Epithelial cell of prostate (primary cell): ENCODE measurements at regions not wholly inside any gene's neighbourhood (a gene's known extent, or its start where the extent isn't known, plus 50 kb on each side); places are given as distances from the start of the nearest gene placed in this dataset.

ENCODE experiments used
- DNase-seq: peaks from one replicate; pipeline ENCODE4 v3.0.0-alpha.2; 2011; ENCODE audit warnings: low read depth, low spot score
- H3K27ac ChIP-seq: fragments of 450-650 bp; 2 replicates; pipeline ENCODE4 v1.5.1; 2017; ENCODE audit warnings: mild to moderate bottlenecking

DNA sequence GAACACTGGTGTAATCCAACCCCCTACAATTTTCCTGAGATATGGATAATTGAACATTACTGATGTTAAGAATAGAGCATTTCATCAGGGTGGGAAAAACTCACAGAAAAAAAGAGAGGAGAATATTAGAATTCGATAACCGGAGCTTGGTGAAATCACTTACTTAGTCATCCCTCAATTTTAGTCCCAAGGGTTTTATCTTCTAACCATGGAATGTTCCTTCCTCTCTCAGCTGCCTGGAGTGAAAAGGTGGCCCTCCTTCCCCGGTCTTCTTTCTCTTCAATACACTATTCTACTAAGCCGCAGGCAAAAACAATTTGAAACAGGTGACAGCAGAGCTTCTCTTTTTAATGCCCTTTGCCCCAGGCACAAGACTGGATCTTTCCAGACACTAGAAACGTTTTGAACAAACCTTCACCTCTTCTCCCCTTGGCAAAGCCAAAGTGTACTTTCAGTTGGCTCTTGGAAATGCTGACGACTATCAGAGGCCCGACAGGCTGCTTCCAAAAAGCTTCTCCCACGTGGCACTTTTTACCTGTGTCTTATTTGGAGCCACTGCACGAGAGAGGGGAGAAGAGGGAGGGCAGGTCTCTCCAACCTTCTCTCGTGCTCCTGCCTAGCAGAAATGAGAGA lies 543.9 kb downstream of the TLE1 start:
- DNase-seq = no peak
- H3K27ac ChIP-seq = no peak overlapping the region

DNA sequence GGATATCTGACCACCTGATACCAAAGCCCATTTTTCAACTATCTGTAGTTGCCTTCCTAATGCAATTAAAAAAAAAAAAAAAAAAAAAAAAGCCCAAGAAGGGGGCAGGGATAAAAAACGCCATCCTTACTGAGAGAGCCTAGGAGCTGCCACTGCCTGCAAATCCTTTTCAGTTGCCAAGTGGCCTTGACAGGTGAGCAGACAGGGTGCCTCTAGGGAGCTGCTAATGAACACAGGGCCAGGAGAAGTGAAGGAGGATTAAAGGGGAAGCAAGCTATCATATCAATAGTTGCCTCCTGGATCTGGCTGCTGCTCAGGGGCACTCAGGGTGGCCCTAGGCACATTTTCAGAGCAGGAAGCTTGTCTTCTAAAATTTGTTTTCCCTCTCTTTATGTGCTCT lies 547.4 kb downstream of the TLE1 start:
- DNase-seq = no peak
- H3K27ac ChIP-seq = no peak overlapping the region

DNA sequence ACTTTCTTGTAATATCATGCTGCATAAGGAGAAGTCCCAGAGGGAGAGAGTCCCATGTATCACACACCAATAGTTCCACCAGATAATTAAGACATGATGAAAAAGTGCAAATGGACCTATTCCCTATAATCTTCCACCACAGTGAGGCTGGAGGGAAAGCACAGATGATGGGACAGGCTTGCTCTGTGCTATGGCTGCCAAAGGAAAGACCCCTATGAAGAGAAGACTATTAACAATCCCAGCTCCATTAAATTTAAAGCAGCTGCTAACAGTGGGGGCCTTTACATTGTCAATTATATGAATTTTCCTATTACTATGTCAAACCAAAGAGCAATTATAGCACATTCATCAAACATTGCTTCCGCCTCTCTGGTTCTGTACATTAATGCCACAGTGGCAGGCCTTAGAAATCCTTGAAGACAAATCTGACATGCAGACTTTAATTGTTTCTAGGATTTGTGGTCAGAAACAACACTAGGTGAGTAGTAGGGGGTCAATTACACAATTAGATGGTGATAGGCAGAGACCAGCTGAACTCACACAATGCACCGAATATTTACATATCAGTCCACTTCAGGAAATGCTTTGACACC lies 551.3 kb downstream of the TLE1 start:
- DNase-seq = no peak

DNA sequence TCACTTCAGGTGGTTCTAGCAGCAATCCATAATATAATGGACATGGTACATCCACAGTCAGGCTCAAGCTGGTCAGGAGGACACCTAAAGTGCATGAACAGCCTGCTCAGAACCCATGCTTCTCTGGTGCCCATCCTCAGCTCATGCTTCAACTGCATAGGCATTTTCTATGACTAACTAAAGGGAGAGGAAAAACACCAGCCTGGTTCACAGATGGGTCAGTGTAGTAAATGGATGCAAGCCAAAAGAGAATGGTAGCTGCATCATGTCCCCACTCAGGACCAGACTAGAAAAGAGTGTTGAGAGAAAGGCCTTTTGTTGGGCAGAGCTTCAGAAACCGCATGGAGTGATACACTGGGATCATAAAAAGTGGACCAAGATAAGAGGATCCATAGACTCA lies 556.6 kb downstream of the TLE1 start:
- H3K27ac ChIP-seq = no peak overlapping the region
- DNase-seq = no peak

More for the DNA sequence above, 551.3 kb downstream of the TLE1 start:
- H3K27ac ChIP-seq = no peak overlapping the region

DNA sequence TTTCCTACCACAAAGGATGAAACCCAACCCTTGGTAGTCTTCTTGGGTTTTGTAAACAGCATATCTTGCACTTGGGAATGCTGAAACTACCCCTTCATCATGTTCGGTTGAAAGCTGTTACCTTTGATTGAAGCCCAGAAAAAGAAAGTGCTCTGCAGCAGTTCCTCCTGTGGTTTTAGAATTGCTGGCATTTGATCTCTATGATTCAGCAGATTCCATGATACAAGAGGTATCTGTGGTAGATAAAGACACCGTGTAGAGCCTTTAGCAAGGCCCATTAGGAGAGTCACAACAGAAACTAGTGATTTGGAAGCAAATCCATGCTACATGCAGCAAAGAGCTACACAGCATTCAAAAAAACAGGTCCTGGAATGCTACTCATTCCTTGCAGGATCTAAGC lies 557.0 kb downstream of the TLE1 start:
- no peak overlapping the region for H3K27ac ChIP-seq
- DNase-seq = no peak

DNA sequence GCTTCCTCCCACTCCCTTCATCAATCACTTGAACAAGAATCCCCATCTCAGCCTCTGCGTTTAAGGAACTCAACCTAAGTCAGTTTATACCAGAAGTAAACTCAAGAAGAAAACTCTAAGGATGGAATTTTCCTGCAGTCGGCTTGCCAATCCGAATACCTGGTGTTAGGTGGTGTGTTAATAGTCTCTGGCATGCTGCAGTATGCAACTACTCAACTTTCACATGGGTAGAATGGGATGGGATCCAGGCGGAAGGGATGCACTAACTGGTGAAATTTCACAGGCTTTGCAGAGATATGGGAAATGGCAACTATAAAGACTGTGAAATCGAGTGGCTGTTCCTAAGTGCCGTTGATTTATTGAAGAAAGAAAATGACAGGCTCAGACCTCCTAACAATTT lies 560.6 kb downstream of the TLE1 start:
- no peak overlapping the region for H3K27ac ChIP-seq
- no peak for DNase-seq

DNA sequence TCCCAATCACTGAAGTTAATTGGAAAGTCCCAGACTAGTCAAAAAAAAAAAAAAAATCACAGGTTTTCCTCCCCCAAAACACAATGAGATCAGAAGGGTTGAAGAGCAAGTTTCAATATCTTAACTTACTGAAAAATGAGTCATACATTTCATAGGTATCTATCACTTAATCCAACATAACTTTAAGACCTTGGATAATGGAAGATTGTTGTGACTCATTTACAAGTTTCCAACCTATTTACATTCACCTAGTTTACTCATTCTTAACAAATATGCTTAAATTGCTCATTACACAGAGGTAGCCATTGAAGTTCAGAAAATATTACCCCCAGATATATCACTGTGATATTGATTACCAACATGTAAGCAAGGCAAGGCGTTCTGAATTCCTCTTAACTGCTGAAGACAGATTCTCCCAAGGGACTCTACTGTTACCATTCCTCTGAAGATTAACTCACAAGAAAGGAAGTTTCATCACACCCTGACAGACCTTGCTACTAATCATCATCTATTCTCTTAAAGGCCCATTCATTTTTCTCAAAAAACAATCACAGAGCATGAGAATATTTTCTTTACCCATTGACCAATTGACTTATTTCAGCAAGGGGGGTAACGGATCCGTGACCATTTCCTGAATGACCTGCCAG lies 563.8 kb downstream of the TLE1 start:
- H3K27ac ChIP-seq = peak overlapping the region; percentile 80
- peak; percentile 81 for DNase-seq

DNA sequence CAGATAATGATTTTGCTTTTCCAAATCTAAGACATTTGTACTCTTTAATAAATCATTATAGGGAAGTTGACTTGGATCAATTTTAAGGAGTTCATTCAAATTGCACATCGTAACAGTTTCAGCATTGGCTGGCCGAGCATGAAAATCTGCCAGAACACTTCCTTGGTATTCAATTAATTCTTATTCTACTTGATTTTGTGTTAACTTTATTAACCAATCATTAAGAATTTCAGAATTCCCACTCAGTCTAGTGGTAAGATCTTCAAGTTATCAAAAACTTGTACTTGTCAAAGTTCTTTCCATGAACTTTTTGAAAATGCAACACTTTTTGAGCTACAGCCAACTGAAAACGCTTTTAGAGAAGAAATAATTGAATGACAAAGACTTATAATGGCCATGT lies 565.8 kb downstream of the TLE1 start:
- DNase-seq = no peak

DNA sequence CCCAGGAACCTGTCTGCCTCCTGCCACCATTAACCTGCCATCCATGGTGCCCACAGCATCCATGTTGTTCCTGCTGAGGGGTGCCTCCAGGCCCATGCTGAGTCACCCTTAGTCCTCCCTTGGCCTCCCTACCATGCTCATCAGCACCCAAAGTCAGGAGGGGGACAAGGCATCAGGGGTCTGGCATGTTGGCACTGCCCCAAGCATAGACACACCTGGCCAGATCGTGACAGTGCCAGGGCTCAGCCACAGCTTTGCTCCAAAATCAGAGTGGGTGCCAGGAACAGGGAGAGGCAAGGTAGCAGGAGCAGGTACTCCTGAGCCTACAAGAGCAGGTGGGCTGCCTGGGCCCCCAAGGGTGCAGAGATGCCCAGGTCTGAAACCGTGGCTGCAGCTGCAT lies 566.6 kb downstream of the TLE1 start:
- DNase-seq = no peak
- no peak overlapping the region for H3K27ac ChIP-seq

More for the DNA sequence above, 565.8 kb downstream of the TLE1 start:
- no peak overlapping the region for H3K27ac ChIP-seq

DNA sequence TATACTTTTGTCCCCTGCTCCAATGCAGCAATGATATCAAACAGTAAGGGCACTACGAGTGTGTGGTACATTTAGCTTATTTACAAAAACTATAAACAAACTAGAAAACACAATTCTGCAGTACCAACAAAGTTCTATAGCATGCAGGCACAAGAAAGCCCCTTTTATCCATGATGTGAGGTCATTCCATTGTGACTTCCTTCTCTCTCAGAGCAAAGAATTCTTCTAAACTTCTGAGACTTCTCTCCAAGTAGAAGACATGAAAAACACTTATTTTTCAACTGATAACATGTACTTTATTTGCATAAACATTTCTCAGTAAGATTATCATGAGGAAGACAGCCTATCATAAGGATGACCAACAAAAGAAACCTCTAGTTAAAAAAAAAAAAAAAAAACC lies 569.8 kb downstream of the TLE1 start:
- no peak overlapping the region for H3K27ac ChIP-seq
- DNase-seq = no peak

DNA sequence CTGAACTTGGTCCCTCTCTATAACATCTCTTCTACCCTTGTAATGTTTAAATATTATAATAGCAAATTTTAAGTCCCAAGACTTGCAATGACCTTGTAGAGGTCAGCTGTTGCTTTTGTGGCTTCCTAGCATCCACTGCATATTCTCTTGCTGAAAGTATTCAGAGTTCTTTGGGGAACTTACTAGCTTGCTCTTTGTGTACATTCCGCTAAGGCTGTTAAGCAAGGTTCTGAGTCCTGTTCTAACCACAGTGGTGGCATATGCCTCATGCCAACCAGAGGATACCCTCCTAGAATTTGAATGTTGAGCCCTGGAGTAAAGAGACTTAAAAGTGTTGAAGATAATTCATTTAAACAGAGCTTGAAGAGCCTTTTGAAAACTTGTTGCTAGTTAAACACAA lies 570.9 kb downstream of the TLE1 start:
- no peak for DNase-seq
- no peak overlapping the region for H3K27ac ChIP-seq

DNA sequence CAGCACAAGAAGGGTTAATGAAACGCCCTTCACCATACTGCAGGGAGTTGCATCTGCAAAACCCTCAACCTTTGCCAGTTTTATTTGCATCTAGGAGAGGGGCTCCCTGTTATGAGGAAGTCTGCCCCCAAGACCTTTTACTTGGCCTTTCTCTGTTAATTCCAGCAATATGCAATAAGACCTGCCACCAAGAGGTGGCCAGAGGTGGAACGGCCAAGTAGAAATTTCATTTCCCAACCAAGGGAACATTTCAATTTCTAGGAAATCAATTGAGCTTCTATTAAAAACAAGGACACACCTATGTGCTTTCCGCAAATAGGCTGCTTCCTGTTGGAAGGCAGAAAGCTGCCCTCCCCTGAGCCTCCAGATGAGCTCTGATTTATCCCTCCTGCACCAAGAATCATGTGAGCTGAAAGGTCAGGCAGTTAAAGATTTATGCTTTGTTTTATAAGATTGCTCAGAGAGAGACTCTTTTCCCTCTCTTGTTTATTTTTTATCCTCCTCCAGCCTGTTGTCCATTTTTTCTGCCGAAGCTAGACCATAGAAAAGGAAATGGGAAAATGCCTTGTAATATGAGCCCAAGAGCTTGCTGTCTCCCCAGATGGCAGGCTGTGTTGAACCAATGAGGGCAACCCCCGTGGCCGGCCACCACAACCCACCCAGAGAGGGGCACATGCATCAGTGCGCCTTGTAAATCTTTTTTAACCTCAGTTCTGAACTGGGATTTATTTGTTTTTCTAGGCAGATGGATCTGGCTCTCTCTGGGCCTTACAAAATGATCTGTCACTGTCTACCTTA lies 572.8 kb downstream of the TLE1 start:
- no peak overlapping the region for H3K27ac ChIP-seq
- DNase-seq = no peak

DNA sequence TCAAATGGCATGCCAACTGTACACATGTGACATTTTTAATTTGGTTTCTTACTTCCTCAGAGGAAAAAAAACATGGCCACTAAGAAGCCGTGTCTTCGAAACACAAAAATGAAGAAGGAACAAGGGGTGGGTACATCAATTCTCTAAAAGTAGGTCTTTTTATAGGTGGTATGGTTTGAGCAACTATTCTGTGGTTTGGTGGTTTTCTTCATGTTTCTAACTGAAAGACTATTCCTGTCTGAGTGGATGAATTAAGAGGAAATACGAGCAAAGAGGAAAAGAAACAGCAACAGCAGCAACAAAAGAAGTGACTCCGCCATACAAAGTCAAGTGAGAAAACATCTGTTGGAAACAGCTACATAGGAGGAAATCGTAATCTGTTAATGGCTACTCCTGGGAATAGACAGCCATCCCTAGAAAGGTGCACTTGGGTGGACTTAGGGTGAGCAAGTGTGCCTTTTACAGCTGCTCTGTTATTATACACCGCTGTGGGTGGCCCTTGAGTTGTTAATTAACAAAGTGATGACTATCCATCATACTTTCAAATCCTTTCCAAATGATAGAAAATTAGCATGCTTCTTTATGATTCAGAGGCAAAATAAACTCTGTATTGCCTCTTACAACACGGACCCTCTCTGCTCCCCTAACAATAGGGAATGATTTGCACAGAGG lies 575.8 kb downstream of the TLE1 start:
- DNase-seq = no peak
- H3K27ac ChIP-seq = no peak overlapping the region

DNA sequence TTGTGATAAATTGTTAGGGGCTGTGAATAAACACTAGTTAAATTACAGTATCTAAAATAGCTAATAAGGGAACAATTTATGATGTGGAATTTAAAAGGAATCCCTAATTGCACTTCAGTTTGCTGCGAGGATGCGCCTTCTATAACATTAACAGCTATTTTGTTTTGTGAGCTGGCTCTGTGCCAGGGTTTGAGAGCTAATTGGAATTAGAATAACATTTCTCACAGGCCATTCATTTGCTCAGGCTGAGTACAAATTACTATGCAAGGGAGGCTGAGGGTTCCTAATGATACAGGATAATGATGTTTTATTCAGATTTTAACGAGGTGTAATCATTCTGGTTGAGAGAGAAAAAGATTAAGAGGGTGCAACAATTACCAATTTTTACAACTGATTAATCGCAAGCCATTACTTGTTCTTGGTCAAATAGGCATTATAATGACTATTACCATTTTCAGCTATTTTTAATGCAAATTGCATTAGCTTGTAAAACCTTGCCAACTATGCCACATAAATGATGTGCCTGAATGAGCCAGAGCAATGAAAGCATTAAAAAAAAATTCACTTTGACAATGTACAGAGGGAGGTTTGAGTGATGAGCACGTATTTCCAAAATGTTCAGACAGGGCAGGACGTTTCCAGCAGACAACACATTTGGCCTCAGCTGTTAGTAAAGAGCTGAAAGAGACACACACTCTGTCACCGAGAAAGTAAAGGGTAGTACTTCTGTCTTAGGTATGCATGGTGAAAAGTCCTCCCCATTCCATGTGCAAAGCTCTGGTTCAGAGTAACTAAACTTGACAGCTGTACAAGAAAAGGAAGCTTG lies 576.5 kb downstream of the TLE1 start:
- DNase-seq = no peak
- no peak overlapping the region for H3K27ac ChIP-seq

DNA sequence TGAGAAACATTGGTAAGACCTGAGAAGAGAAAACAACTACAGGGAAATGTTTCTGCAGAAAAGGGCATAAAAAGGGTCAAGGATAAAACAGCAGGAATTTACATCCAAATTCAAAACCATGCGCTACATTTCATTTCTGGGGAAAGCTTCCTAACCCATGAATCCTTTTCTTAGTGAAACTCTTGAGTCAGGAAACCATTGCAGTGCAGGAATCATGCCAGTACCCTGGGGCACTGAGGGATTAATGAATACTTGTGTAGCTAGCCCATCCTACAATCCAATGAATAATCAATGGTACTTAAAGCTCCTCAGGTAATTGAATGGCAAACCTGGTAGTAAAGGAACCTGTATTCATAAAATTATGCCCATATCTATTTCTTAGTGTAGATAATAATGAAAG lies 580.5 kb downstream of the TLE1 start:
- DNase-seq = no peak

DNA sequence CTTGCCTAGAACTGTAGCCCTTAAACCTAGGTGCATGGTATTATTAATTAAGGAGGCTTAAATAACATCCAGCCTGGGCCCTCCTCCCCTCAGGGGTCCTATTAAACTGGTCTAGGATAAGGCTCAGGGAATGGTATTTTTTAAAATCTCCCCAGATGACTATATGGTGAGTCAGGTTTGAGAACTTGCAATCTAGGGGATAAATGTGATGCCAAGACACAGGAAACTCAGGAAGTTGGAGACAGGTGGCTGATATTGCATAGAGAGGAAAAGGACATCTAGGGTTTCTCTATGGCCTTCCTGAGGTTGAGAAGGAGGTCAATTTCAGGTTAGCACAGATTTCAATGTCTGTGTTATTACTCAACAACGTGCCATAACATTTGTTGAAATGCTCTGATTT lies 581.0 kb downstream of the TLE1 start:
- DNase-seq = no peak
- H3K27ac ChIP-seq = peak overlapping the region; percentile 31

More for the DNA sequence above, 580.5 kb downstream of the TLE1 start:
- H3K27ac ChIP-seq = peak overlapping the region; percentile 31

DNA sequence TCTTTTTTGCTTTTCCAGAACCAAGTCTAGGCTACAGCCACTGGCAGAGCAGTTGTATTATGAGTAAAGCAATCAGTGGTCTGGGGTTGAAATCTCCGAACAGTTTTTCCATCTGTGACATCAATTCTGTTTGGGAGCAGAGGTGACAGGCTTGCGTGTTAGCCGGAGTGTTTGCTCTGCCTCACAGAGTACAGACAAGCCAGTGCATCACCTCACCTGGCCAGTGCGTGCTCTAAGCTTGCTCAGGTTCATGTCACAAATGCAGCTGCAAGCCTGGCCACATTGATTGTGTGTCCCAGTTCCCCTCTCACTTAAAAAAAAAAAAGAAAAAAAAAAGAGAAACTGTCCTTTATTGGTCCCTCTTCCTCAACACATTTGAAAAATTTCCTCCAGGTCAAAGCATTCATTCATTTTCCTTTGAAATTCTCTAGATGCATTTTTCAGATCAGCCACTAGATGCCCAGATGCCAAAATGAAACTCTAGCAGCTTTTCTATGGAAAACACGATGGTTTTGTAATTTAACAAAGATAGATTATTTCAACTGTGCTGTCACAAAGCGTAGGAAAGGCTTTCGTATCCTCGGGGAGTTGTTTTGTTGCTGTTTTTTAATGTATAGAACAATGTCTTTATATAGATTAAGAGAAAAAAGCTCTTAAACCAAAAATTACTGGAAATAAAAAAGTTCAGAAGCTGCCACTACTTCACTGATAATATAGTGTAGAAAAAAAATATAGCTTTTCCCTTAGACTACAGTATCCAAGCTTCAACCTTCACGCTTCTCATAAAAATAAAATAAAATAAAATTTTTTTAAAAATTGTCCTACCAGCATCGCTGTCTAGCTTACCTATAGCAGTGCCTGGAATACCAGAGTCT lies 585.5 kb downstream of the TLE1 start:
- DNase-seq = no peak
- no peak overlapping the region for H3K27ac ChIP-seq

DNA sequence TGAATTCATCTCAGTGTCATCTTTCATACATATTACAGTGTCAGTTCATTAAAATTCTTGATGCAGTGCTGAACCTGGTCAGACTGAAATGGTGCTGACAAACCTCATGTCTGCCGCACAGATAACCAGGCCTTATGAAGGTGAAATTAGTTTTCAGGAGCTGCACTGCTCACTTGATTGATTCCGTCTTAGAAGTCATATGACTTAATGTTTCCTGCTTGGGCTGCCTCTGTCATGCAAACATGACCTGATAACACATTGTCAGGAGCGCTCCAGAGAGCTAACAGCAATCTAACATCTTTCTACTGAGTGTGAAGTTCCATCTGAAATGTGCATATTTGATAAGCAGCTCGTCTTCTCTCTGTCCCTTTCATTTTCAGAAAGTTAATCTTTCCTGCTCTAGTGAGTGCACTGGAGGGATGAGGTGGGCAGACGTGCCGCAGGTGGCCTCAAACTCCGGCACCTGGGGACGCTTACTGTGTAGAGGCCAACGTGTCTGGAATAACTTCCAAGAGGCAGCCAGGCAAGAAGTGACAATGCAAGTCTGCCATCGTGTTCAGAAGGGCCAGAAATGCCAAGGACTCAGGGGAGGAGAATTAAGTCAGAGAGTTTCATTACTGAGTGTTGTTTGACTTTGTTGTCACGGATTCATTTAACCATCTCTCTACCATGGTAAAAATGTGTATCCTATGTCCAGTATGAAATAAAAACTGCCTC lies 592.1 kb downstream of the TLE1 start:
- DNase-seq = no peak
- peak overlapping the region; percentile 30 for H3K27ac ChIP-seq
